GM21360 (cell line): ENCODE measurements at regions not wholly inside any gene's neighbourhood (a gene's known extent, or its start where the extent isn't known, plus 50 kb on each side); places are given as distances from the start of the nearest gene placed in this dataset.
"Not testable (repeated sequence)": the region's sequence is repeated elsewhere in the genome, so short reads cannot be mapped to it uniquely, and the experiment has no call there.

ENCODE experiments used
- ATAC-seq: cut with Tn5 transposase; IDR thresholded peaks from one replicate; pipeline ENCODE4 v1.9.1; 2021; ENCODE audit warnings: mild to moderate bottlenecking, moderate library complexity; ENCODE audit not compliant: unreplicated experiment

DNA sequence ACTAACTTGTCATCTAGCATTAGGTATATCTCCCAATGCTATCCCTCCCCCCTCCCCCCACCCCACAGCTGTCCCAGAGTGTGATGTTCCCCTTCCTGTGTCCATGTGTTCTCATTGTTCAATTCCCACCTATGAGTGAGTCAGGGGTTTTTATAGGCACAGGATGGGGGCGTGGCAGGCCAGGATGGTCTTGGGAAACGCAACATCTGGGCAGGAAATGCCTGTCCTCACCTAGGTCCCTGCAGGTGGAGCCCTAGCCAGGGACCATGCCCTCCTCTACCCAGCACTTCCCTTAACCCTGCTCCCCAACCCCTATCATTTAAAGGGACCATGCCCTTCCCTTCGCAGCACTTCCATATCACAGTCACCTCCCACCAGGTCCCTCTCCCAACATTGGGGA, 1430.6 kb downstream of the CDH8 start:
- ATAC-seq, result not testable (repeated sequence)

GRCh38 chr16:60605176-60605575, 1431.1 kb downstream of the CDH8 start:
- ATAC-seq, result no peak

DNA sequence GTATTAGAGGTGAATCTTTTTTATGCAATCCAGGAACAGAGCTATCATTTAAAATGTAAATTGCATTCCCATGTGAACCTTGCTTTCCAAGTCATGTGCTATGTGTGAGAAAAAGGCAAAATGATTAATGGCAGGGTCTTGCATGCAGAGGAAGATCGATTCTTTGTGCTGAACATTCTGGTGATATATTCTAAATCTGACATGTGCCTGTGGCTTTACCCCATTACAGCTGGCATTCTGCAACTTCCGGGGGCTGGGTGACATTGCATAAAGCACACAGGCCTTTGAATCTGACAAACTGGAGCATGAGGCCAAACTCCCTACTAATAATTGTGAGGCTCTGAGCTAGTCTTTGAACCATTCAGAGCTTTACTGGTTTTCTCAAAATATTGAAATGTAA, 1449.7 kb downstream of the CDH8 start:
- ATAC-seq, result no peak

GRCh38 chr16:60582528-60582927, 1453.7 kb downstream of the CDH8 start:
- no peak for ATAC-seq

DNA sequence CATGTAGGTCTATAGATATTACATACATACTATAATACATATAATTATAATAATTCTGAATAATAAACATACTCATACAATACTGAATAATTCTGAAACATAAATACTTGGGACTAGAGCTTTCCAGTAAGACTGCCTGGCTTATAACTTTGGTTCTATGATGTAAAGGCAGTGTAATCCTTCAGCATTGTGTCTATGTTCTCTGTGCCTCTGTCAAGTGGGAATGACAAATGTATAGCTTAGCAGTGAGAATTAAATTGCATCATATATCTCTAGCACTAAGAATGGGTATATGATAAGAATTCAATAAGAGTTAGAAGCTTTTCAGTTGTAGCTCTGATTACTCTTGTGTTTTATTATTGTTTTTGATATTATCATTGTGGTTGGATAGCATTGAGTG, 1469.3 kb downstream of the CDH8 start:
- no peak for ATAC-seq

DNA sequence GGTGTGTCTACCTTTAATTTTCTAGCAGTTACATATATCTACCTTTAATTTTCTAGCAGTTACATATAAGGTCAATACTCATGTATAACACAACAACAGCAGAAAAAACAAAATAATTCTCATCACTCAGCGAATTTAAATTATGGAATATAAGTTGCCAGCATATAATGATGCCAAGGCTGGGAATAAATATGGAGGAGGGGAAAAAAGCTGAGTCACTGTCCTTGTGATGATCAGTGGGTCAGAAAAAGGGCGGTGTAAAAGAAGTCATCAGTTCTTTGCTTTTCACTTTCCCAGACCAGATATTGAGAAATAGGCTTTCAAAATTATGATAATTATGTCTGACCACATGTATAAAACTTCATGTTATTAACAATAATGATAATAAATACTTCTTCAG, 1471.7 kb downstream of the CDH8 start:
- ATAC-seq, result no peak

GRCh38 chr16:60563166-60563565, 1473.1 kb downstream of the CDH8 start:
- no peak for ATAC-seq

DNA sequence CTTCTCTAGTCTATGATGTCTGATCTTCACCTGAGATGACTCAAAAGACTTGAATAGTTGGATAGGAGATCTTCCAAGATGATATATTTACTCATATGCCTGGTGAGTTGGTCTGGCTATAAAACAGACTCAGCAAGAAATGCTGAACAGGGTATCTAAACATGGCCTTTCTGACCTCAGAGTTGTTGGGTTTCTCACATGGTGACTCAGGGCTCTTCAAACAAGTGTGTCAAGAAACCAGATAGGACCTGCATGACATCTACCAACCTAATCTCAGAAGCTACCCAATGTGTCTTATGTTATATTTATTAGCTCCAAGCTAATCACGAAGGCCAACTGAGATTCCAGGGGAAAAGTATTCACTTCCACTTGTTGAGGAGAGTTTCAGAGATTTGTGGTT, 1477.3 kb downstream of the CDH8 start:
- ATAC-seq, result no peak

DNA sequence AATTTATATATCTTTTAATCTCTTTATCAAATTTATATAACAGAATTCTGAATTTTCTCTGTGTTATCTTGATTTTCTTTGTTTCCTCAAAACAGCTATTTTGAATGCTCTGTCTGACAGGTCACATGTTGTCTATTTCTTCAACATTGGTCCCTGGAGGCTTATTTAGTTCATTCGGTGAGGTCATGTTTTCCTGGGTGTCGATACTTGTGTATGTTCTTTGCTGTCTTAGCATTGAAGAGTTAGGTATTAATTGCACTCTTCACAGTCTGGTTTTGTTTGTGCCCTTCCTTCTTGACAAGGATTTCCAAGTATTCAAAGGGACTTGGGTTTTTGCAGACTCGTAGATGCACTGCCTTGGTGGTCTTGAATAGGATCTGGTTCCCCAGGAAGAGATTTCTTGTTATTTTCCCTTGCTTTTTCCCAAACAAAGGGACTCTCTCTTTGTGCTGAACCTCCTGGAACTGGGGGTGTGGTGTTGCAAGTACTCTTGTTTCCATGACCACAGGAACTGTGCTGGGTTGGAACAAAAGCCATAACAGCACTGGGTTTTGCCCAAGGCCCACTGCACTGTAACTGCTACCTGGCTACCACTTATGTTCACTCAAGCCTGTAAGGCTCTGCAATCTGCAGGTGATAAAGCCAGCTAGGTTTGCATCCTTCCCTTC, 1483.0 kb downstream of the CDH8 start:
- no peak for ATAC-seq

- ATAC-seq, result no peak
Measured at GRCh38 chr16:60541535-60541934, 1494.7 kb downstream of the CDH8 start.

DNA sequence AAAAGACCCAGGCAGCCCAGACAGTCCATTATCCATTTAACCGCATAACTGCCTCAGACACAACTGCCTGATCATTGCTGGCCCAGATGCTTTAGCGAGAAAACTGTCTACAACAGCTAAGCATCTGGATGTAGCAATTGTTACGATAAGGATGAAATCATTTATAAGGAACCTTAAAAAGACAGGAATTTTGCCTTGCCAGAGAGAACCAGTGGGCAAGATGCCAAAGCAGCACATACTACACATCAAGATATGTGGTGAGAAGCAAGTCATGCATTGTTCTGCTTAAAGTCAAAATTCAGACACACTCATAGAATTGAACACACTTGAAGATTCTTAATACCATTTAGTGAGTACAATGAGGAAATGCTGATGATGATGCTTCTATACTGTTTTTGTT, 1525.3 kb downstream of the CDH8 start:
- ATAC-seq, result no peak

DNA sequence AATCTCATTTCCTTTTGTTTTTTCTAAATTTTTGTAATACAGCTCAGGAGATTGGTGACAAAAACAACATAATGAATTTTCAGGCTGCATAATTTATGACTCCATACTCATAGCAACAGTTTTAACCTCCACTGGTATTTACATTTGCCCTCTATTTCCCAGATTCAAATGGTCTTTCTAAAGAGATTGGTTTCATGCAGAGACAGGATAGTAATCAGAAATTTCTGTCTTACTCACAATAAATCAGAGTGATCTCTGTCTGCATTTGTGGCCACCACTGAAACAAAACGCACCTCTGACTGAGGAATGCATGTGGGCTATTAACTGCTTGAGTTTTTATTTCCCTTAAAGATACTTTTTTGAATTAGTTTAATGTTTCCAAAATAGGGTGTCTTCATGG, 1526.0 kb downstream of the CDH8 start:
- ATAC-seq, result no peak

DNA sequence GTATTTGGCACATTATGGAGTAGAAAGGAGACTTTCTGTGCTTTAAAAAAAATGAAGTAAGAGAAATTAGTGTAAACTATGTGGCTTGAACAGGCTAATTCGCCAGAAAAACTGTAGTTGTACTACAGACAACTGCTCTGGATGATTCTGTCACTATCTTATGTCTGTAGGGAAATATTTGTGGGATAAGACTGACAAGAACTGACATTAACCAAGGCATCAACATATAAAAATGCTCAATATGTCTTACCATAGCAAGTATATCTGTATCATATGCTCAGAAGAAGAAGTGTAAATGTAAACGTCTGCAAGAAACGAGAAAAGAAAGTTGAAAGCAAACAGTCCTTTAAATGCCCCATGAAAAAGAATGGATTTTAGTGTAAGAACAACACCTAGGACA, 1545.0 kb downstream of the CDH8 start:
- ATAC-seq, result no peak

DNA sequence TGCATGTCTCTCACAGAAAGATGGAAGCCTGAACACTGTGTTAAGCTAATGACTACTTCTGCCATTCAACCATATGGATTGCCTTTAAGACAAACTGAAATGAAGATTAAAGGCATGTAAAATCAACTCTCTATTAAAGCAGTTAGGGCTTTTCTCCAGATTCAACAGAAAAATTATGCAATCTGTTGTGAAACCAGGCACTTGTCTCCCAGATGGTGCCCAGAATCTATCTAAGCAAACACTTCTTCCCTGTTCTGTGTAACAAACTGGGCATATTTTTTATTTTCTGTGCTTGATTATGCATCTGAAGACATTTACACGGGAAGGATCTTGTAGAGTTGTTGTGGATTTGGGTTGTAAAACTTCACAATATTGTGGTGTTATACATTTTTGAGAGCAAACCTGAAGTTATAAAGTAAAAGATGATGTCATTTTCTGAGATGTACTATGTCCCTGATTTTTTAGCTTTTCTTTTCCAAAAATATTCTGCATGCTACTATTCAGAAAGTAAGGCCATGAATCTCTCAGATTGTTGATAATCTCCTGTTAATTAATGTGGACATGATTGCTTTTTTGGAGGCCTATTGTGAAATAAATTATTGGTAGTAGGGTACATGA, 1550.3 kb downstream of the CDH8 start:
- no peak for ATAC-seq

DNA sequence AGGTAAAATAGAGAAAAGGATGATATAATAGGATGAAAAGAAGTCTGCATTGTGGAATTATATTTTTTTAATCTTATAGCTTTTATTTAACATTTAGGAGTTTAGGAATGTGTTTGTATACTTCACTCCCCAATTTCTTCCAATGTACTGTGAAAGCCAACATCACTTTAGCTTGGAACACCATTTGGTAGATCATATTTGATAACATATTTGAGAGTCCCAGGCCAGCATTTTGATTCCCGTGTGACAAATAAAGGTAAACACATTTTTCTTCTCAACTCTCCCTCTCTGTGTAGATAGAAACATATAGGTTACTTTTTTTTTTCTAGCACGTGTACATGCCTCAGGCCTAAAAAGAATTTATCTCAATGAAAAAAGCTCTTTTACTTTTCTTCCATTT, 1551.3 kb downstream of the CDH8 start:
- no peak for ATAC-seq

- no peak for ATAC-seq
Measured at GRCh38 chr16:60481591-60481990, 1554.6 kb downstream of the CDH8 start.

DNA sequence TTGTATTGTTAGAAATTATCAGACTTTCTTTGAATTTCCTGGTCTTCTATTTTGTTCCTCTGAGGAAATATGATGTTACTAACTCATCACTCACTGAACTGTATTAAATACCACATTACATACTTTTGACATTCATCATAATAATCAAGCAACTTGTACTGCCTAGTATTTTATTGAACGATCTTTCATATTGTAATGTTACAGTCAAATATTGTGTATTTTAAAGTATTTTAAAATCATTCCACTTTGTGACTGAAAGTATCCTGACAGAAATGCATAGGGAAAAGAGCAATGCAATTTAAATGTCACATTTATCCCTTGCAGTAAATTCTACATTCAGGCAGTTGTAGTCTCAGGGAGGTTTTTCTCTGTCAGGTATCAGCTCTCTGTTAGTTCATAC, 1557.4 kb downstream of the CDH8 start:
- ATAC-seq, result no peak

DNA sequence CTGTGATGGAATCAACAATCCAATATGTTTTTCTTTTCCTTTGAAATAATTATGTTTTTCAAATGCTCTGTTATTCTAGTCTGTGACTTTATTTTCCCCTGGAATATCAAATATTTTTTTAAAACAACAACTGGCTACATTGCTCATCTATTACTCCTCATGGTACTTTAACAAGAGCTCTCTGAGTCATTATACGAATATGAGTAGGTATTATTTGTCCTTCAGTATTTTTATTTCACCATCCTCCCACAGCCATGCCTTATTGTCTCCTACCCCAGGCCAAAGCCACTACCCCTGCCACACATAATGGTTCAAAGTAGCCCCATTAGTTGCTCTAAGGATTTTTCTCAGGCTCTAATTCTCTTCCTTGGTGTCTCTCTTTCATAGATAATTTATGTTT, 1572.3 kb downstream of the CDH8 start:
- no peak for ATAC-seq

DNA sequence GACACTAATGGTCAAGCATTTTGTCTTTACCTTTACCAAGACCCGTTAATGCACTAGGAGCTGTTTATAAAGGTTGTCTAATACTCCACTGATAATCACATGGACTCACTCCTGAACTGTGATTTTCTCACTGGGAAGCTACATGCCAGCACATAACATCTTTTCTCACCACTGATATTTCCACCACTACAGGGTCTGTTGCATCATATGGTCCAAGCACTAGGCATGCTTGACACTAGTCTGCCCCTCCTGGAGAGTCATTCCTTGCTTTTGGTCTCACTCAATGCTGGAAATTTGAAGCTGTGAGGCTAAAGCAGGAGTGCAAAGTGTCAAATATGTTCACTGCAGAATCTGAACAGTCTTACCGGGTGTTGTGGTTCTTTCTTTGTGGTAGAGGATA, 1576.8 kb downstream of the CDH8 start:
- ATAC-seq, result no peak

DNA sequence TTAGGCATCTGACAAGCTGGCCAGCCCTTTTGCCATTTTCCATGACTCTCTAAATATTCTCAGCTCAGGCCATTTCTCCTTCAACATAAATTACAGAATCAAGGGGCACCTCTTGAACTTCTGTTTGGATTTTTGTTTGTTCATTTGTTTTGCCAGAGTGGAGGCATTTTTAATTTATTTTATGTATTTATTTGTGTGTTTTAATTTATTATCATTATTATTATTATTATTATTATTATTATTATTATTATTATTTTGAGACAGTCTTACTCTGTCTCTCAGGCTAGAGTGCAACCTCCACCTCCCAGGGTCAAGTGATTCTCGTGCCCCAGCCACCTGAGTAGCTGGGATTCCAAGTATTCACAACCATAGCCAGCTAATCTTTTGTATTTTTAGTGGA, 1578.0 kb downstream of the CDH8 start:
- ATAC-seq, result no peak

- ATAC-seq, result no peak
Measured at GRCh38 chr16:60452646-60453045, 1583.6 kb downstream of the CDH8 start.

DNA sequence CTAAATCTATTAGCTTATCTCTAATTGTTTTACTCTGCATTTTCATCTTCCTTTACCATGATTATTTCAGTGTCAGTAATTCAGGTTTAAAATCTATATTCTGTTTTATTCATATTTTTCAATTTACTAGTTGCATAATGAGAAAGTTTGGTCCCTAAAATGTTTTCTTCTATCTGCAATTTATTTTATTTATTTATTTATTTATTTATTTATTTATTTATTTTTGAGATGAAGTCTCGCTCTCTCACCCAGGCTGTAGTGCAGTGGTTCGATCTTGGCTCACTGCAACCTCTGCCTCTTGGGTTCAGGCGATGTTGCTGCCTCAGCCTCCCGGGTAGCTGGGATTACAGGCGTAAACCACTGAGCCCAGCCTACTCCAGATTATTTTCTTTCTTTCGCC, 1597.3 kb downstream of the CDH8 start:
- no peak for ATAC-seq

GRCh38 chr16:60432472-60432871, 1603.8 kb downstream of the CDH8 start:
- no peak for ATAC-seq
